ENCODE measurements at regions not wholly inside any gene's neighbourhood (a gene's known extent, or its start where the extent isn't known, plus 50 kb on each side); places are given as distances from the start of the nearest gene placed in this dataset.
"Not testable (repeated sequence)": the region's sequence is repeated elsewhere in the genome, so short reads cannot be mapped to it uniquely, and the experiment has no call there.

DNA sequence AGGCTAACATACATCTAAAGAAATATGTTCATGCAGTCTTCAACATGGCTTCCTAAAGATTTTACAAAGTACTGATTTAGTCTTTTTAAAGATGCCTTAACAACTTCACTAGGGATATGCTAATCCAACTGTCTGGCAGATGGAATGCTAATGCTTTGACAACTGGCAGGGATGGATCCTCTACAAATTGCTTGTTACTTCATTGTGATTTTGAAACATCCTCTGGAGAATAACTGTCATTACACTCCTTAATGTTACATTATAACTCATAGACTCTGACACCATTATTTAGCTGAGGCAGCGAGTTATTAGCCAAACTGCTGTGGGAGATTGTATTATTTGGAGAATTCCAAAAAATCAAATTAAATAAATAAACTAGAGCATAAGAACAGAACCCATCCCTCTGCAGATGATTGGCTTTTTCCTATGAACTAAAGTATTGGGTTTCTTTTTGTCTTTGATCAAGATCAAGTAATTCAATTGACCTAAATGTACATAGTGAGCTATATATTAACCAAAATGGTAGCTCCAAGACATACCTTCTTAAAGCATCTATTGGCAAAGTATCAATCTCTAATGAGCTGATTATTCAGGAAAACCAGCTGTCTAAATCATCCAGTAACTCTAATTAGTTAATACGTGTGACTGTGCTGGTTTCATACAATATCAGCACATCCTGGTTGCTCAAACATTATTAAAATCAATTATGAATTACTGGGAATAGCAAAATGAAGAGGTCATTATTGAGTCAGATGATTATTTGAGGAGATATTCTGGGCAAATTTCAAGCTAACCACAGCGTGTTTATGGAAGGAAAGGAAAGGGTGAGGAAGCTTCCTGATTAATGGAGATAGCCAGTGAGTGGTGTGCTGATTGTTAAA, 321.3 kb upstream of the TFPI start:
- no peak for DNase-seq

DNA sequence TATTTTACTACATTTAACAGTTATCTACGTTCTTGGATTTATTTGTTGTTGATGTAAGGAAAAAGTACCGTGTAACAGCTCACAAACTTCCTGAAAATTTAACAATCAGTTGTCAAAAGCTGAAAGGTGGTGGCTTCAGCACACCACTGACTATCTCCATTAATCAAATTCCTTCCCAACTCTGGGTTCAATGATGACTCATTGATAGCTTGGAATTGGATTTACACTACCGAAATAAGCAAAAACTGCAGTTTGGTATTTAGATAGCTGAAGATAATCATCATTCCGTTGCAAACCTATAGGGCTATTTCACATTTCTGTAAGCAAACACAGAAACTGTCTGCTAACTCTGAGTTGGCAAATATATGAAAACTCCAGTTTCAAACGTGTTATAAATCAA, 322.3 kb upstream of the TFPI start:
- DNase-seq: no peak

DNA sequence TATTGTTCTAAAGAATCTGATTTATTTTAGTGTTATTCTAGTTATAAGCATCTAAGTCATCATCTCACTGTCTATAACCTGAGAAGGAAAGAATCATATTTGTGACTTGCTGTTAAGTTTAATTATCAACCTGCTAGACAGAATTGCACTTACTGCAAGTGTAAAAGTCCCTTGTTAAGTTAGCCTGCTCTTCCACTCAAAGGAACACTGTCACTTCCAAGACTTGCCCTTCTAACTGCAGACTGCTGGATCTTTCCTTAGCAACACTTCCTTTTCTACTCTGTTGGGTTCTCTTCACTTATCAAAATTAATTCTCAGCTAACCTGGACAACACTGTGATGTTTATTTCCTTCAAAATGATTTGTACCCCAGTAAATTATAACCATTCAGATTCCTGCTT, 323.2 kb upstream of the TFPI start:
- DNase-seq: no peak

GRCh38 chr2:187878112-187878511, 323.9 kb upstream of the TFPI start:
- no peak for DNase-seq

DNA sequence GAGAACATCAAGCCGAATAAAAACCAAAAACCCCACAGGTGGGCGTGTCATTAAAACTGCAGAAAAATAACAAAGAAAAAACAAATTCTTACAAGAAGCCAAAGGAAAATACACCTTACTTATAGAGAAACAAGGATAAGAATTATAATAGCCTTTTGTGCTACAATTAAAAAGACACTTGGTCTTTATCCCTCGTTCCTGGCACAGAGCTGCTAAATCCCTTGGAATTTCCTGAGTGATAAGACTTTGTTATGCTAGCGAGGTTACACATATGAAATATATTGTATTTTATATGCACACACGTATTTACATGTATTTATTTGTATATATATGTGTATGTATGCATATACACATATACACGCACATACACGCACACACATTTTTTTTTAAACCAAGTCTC, 325.3 kb upstream of the TFPI start:
- no peak for DNase-seq

DNA sequence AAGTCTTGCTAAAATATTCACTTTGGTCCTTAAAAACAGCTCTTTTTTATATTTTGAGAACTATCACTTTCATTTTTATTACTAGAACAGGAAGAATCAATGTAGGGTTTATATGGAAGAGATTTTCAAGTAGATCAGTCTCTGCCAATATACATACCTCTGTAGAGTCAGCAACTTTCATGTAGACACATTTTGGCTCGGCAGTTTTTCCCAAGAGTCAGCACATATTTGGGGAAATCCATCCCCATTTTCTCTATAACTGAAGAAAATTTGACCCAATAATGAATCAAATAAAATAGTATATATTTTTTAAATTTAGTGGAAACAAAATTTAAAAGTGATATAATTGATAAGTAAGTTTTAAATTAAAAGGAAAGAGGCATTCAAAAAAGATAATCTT, 329.8 kb upstream of the TFPI start:
- DNase-seq: no peak

- no peak for DNase-seq
Observed at GRCh38 chr2:187890690-187891089, 336.5 kb upstream of the TFPI start.

- DNase-seq: no peak
Observed at GRCh38 chr2:187900021-187900420, 345.8 kb upstream of the TFPI start.

DNA sequence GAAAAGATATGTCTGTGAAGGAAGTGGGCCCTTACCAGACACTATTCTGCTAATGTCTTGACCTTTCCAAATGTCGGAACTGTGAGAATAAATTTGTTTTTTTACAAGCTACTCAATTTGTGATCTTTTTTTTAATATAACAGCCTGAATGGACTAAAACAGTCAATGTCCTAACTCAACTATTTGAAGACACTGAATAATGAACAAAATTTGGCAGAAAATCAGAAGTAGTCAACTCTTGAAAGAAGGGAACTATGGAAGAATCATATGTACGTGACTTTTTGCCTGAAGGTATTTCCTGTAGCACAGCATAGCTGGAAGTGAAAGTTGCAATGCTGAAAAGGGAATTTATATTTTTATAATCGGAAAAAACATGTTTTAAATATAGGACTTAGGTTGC, 351.8 kb upstream of the TFPI start:
- DNase-seq: no peak

DNA sequence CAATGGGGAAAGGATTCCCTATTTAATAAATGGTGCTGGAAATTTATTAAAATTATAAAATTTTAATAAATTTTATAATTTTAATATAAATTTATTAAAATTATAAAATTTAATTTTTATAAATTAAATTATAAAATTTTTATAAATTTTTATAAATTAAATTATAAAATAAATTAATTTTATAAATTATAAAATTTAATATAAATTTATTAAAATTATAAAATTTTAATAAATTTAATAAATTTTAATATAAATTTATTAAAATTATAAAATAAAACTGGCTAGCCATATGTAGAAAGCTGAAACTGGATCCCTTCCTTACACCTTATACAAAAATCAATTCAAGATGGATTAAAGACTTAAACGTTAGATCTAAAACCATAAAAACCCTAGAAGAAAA, 356.7 kb upstream of the TFPI start:
- DNase-seq: not testable (repeated sequence)

- no peak for DNase-seq
Observed at GRCh38 chr2:187912950-187913349, 358.7 kb upstream of the TFPI start.

DNA sequence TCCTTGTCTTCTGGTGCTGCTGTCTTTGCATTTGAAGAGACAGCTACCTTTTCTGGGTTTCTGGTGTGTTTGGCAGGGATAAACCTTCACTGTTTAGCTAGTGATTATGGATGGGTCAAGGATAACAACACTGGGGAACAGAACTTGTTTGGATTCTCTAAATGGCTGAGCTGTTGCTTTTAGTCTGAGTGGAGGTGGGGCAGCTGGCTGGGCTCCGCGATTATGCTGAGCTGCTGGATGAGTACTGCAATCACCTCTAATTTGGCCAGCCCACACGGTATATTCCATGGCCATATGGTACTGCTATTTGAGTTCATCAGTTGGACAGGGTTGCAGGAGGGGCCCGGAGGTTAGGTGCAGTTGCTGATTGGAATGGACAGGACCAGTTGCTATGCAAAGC, 361.6 kb upstream of the TFPI start:
- DNase-seq: no peak

GRCh38 chr2:187916799-187917198, 362.6 kb upstream of the TFPI start:
- DNase-seq: no peak

- no peak for DNase-seq
Observed at GRCh38 chr2:187917535-187917934, 363.3 kb upstream of the TFPI start.

GRCh38 chr2:187918996-187919821, 365.0 kb upstream of the TFPI start:
- DNase-seq: no peak

DNA sequence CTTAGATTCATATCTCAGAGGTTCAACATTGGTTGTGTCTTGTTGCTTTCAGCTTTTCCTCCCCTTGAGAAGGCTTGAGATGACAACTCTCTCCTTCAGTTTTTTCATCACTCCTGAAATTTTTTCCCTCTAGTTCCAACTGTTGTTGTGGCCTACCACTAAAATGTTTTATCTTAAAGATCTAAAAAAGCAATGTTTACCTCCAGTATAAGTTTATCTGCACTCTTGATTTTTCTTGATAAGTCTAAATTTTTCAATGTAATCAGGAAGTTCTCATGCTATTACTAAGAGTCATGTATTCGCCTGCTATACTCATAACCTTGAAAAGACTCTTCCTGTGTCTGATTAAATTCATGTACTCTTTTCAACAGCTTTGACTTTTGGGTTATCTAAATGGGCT, 366.3 kb upstream of the TFPI start:
- no peak for DNase-seq

DNA sequence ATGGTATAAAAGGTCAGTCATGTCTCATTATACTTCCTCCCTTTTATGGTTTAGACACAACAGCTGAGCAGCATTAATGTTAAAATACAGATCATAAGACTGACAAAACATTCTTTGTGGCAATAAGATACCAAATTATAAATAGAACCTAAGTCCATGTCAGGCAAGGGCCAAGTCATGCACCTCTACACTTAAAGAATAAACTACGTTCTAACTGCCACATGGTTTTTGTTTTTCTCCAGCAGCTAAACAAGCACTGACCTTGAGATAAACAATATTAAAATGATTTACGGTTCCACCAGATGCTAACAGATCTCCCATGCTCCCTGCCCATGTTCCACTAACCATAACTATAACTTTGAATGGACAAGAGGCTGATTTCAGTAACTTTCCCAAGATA, 368.6 kb upstream of the TFPI start:
- DNase-seq: no peak

- no peak for DNase-seq
Observed at GRCh38 chr2:187924293-187924692, 367.4 kb upstream of the GULP1 start.

GRCh38 chr2:187934236-187934635, 357.4 kb upstream of the GULP1 start:
- DNase-seq: no peak

- DNase-seq: no peak
Observed at GRCh38 chr2:187934692-187935091, 357.0 kb upstream of the GULP1 start.

GRCh38 chr2:187935126-187935525, 356.5 kb upstream of the GULP1 start:
- no peak for DNase-seq

DNA sequence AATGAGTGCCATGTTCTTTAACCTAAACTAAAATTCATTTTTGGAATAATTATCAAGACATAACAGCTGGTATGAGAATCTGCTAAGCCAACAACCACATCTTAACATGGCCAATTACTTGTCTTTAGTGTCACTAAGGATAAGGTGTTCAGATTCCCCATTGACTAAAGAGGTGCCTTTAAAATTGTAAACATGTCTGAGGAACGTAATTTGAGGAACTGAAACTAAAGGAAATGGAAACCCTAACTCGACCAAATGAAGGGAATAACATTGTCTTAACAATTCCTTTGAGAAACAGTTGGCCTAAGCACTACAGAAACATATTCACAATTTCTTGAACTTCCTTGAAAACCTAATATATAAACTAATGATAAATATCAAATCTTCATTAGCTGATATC, 355.4 kb upstream of the GULP1 start:
- DNase-seq: no peak

DNA sequence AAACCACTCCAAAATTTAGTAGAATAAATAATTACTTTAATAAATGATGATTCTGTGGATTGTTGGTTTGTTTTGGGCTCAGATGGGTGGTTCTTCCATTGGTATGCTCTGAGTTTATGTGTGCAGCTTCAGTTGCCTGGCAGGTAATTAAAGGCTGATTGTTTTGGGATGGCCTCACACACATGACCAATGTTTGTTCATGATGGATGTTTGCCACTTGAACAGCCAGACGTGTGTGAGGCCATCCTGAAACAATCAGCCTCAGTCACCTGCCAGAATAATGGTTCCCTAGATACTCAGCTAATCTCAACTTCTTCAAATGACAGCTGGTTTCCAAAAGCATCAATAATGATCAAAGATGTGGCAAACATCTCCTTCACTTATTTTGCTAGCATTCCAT, 352.5 kb upstream of the GULP1 start:
- DNase-seq: no peak

DNA sequence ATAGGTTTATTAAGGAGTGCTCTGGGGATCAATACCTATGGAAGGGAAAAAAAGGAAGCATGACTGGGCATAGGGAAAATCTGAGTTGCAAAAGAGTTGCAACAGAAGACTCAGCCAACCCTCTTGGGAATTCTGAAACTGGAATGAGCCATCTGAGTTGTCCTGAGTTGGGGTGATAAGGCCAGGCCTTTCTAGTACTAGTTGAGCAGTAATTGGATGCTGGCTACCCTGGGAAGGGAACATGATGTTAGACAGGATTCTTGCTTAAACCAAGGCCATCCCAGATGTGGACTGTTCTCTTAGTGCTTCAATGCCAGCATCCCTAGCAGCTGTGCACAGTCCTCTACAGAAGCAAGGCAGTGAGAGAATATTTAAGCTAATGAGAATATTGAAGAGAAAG, 348.8 kb upstream of the GULP1 start:
- DNase-seq: no peak

All from T1000 (cell line).